ENCODE measurements at regions not wholly inside any gene's neighbourhood (a gene's known extent, or its start where the extent isn't known, plus 50 kb on each side); places are given as distances from the start of the nearest gene placed in this dataset.

DNA sequence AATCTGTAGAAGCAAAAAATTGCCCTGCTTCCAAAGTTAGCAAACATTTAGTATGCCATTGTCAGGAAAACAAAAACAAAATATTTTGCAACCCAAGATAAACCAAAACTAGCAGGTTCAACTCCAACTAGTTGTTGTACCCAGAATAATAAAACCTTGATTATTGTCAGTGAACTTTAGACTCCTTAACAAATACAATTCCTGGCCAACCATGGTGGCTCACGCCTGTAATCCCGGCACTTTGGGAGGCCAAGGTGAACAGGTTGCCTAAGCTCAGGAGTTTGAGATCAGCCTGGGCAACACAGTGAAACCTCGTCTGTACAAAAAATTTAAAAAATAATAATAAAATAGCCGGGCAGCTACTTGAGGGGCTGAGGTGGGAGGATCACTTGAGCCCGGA, 53.6 kb upstream of the EPCAM start:
- no peak for DNase-seq (ENCODE audit: low read depth in 2 of 2)

DNA sequence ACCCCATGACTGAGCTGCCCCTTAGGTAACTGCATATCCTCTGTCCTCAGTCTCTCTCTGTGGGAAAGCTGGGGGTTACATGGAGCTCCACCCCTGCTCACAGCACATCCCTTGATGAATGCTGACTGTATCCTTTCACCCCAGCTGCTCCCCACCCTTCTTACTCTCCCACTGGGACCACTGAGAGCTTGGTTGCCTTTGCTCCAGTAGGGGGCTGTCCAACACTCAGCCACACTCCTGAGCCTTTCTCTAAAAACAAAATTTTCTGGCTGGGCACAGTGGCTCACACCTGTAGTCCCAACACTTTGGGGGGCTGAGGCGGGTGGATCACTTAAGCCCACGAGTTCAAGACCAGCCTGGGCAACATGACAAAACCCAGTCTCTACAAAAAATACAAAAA, 55.4 kb upstream of the EPCAM start:
- DNase-seq (ENCODE audit: low read depth in 2 of 2): no peak

DNA sequence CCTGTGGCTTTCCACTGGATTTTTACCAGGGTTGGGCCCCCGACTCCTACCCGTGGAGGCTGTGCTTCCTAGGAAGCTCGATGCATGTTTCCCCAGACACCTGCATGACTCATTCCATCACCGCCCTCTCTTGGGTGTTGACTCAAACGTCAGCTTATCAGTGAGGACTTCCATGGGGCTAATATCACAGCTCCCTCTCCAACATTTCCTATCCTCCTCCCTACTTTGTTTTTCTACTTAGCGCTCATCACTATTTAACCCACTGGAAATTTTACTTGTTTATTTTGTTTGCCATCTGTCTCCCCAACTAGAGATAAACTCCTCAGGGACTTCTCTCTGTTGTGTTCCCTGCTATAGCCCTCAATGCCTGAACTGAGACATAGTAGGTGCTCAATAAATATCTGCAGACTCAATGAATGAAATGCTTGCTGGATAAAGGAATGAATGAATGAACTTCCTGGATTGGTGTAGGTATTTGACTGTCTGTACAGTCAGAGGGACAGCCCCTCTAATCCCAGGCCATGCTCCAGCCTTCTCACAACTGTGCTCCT, 55.9 kb upstream of the EPCAM start:
- DNase-seq (ENCODE audit: low read depth in 2 of 2): no peak

DNA sequence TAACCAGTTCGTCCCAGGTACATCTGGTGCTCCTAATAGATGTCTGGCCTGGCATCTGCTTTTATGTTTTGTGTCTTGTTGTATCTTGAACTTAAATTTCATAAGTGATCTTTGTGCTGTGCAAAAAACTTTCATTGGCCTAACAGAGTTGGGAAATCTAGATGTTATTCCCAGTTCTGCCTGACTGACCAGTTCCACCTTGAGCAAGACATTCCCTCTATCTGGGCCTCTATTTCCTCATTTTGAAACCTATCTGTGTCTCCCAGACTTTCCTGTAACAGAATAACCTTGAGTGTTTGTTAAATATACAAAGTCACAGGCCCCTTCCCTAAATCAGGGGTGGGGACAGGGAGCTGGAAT, 56.6 kb upstream of the EPCAM start:
- no peak for DNase-seq (ENCODE audit: low read depth in 2 of 2)

DNA sequence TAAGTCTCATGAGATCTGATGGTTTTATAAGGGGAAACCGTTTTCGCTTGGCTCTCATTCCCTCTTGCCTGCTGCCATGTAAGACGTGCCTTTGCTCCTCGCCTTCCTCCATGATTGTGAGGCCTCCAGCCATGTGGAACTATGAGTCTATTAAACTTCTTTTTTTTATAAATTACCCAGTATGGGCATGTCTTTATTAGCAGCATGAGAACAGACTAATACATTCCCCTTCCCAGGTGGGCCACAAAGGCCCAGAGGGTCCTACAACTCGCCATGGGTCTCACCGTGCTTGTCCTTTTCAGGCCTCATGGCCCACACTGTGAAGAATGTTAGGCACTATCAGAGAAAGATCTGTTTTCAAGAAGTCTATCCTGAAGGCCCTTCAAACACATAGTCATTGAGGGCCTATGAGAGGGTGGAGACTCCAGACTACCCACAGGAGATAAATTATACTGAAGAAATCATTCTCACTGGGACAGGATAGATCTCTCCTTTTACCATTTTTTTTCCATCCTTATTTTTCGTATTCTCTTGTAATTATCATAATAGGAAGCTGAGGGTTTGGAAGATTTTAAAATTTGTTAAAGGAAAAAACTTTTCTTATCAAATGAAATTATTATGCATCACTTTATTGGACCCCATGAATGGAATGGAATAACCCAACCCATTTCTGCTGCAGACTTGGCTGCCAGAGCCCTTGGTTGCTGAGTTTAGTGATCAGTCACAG, 57.2 kb upstream of the EPCAM start:
- DNase-seq (ENCODE audit: low read depth in 2 of 2): no peak

DNA sequence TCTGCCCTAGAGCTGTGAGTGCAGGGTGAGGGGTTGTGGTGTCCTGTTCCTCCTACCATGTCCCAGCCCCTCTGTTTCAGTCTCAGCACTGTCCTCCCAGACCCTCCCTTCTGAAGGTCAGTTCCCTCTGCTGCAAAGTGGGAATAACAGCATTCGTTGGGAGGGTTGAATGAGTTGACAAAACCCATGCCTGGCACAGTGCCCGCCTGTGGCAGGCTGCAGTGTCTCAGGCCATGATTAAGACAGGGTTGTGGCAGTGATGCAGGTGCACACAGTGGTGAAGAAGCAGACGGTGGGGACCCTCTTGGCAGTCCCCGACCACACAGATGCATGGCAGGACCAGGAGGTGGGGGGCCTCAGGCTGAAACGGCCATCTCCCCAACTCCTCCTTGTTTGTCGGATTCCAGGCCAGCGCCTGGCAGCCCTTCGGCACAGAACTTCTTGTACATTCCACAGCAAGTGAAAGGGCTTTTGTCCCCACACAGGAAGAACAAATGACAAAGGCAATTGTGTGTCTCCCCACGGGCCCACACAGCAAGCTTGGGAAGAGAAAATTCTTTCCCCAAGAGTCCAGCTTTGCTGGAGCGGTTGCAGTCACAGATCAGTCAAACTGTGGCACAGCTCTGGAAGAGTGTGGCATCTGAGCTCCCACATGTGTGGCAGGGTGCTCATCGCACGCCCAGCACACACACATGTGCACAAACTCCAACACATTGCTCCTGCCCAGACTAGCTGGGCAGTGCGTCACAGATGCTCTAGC, 58.1 kb upstream of the EPCAM start:
- DNase-seq (ENCODE audit: low read depth in 2 of 2): no peak

DNA sequence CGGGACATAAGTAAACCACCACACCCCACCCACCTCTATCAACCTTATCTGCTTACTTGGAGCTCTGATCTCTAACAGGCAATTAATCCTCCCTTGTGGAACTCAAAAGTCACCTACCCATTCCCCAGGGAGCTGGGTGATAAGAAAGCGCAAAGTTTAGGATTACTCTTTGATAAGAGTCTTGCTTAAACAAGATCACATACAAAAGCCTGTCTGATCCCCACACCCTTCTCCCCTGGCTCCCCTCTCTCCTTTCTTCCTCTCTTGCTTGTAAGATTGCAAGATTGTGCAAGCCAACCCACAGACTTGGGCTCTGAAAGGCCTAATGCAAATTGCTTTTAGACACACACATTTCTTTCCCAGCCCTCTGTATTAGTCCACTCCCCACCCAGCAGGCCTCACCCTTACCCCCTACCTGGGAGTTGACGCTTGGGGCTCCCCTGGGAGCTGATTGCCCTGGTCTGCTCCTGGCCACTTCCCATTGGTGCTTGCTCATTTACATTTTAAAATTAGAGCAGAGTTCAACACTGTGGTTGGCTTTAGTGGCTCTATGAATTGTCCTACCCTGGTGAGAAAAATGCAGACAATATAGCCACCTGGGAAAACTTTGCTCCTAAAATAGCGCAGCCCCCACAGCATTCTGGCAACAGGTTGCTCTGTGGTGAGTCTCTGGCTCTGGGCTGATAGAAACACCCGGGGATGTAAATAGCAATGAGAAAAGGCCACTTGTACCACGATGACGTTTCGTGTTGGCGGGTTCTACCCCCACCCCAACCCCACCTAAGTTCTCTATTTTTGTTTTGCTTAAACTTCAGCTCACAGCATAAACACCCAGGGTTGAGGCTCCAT, 58.9 kb upstream of the EPCAM start:
- DNase-seq (ENCODE audit: low read depth in 2 of 2): no peak

DNA sequence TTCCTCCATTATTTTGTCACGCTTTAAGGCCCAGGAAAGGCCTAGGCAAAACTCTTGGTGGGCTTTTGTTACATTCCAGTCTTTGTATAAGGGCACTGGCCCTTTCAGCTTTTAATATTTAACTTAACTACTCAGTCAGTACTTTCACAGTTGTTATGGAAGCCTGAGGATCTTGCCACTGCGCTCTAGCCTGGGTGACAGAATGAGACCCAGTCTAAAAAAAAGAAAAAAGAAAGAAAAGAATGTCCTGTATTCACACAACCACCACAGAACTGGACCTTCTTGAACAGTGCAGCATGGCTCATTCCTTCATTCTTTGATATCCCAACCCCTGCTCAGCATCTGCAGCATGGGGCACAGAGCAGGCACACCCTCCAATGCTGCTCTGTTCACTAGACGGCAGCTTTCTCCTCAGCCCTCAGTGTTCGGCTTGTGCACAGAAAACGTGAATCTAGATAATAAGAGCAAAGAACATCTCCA, 59.6 kb upstream of the EPCAM start:
- DNase-seq (ENCODE audit: low read depth in 2 of 2): no peak

DNA sequence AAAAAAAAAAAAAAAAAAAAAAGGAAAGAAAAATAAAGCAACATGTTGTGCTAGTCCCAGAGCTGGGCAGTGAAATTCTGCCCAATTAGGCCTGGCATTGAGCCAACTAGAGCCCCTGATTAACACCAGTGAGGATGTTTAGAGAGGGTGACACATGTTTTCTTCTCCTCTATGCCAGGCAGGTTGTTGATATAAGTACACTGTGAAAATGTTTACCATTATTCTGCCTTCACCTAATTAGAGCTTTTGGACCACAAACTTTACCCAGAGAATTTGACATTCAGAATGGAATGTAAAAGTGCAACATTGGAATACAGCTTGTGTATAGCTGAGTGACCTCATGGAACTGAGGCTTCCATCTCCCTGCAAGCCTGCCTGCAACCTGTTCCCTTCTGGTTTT, 62.0 kb upstream of the EPCAM start:
- no peak for DNase-seq (ENCODE audit: low read depth in 2 of 2)

DNA sequence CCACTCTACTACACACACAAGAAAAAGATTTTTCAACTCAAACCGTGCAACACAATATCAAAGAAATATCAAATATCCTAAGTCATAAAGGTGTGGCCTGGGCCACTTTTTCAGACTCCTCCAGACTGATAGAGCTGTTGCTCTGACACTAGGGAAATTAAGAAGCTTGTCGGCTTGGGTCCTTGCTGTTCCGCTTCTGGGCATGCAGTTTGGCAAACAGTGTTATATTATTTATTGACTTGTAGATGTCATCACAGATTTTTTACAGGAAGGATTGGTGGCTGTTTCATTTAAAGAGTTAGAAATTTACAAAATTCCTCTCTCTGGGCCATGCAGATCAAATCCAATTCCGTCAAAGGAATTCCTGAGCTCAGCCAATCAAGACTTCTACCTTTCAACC, 64.5 kb upstream of the EPCAM start:
- DNase-seq (ENCODE audit: low read depth in 2 of 2): no peak

DNA sequence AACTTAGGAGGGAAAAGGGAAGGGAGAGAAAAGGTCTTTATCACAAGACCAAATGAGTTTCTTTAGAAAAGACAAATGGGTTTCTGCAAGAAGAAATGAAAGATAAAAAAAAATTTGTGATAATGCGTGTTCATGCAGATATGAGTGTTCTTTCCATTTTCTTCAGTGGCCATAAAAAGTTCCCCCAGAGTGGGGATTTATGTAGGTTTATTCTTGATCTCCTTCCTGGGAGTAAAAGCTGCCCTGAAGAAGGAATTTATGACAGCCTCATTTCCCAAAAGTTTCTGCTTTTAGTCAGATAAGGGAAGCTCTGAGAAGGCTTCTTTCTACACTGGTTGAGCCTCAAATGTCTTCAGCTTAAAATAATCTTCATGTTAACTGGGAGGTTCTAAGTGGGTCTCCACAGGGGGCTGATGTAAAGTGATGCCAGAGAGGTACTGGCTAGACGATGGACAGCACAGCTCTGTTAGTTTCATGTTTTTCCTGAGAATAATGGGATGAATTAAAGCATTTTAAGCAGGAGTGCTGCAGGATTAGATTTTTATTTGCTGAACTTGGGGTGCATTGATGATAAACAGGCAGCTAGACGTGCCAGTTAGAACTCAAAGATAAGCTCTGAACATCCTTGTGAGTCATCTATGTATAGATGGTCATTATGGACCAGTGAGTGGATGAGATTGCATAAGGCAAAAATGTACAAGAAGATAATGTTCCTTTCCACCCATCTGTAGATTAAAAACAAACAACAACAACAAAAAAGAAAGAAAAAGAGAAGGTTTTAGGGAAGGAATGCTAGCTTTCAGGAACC, 65.6 kb upstream of the EPCAM start:
- no peak for DNase-seq (ENCODE audit: low read depth in 2 of 2)

DNA sequence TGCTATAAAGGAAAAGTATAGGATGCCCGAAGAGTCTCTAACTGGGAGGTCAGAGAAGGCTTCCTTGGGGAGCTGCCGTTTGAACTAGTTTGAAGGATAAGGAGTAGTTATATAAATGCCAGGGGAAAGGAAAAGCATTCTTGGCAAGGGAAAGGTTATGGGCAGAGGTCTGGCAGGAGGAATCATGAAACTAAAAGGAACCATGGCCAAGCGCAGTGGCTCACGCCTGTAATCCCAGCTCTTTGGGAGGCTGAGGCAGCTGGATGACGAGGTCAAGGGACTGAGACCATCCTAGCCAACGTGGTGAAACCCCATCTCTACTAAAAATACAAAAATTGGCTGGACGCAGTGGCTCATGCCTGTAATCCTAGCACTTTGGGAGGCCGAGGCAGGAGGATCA, 66.8 kb upstream of the EPCAM start:
- no peak for DNase-seq (ENCODE audit: low read depth in 2 of 2)

DNA sequence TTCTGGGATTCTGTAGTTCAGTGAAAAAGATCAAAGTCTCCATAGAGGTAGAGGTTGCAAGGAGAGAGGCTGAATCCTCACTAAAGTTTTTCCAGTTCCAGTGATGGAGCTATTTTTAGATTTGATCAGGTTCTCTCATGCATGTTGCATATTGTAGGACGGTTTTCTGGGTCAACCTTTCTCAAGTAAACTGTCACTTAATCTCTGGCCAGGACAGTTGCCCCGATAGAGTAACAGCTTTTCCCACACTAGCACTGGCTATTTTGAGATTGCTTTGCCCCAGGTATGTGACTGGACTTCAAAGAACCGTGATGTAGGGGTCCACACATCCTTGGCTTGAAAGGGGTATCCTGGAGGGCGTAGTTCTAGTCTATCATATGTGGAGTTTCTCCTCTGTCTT, 67.4 kb upstream of the EPCAM start:
- no peak for DNase-seq (ENCODE audit: low read depth in 2 of 2)

DNA sequence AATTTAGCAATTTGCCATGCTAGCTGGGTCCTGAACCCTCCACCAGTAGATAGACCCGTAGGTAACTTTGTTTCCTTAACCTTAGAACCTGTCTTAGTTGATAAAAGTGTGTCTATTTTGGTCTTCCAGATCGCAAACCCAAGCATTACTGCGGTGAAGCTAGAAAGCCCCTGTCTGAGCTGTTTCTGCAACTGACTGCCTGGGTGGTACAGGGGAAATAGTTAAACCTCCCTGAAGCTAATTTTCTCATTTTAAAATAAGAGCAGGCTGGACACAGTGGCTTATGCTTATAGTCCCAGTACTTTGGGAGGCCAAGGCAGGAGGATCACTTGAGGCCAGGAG, 67.9 kb upstream of the EPCAM start:
- DNase-seq (ENCODE audit: low read depth in 2 of 2): no peak

DNA sequence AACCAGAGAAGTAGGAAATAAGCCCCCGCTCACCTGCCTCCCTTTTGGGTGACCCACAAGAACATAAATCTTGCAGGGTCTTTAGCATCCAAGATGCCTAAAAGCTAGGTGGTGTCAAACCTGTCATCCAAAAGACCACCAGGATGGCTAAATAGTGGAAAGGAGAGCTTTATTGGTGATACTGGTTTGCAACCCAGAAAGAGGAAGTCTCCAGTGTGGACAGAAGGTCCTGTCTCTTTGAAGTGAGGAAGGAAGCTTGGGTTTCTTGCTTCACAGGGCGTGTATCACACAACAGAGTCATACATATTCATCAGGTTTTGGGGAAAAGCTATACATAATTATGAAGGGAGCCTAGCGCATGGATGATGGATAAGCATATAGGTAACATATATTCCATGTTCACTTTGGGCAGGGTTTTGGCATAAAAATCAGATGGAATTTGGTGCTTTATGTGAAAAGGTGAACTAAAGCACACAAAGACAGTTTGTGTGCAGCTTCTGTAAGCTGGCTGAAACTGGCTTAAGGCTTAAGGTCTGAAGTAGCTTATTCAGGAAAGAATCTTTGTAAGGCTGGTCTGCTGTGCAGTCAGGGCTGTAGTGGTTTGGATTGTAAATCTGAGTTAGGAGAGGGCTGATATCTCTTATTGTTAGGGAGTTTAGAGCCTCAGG, 68.4 kb upstream of the EPCAM start:
- no peak for DNase-seq (ENCODE audit: low read depth in 2 of 2)

DNA sequence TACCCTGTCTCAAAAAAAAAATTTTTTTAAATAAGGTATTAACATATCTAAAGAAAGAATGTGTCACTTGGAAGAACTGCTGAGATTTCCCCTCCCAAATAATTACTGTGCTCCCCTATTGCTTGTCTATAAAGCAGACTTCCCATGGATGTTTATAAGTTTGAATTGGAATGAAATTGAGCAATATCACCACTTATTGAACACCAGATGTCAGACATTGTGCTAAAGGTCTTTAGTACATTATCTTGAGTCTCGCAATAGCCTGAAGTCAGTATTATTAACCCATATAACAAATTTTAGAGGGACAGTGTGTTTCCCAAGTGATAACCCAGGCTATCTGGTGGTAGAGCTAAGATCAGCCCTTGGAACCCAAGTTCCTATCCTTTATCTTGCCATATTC, 69.0 kb upstream of the EPCAM start:
- DNase-seq (ENCODE audit: low read depth in 2 of 2): no peak

DNA sequence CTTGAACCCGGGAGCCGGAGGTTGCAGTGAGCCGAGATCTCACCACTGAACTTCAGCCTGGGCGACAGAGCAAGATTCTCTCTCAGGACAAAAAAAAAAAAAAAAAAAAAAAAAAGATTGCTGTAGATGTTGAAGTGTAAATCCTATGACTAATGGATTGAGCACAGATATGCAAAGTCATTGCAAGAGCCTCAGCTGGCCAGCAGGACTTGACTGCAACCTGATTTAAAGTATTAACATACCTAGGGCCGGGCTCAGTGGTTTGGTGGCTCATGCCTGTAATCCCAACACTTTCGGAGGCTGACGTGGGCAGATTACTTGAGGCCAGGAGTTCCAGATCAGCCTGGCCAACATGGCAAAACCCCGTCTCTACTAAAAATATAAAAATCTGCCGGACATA, 69.6 kb upstream of the EPCAM start:
- peak in 1 of 2 experiments; percentile 61 for DNase-seq (ENCODE audit: low read depth in 2 of 2)

DNA sequence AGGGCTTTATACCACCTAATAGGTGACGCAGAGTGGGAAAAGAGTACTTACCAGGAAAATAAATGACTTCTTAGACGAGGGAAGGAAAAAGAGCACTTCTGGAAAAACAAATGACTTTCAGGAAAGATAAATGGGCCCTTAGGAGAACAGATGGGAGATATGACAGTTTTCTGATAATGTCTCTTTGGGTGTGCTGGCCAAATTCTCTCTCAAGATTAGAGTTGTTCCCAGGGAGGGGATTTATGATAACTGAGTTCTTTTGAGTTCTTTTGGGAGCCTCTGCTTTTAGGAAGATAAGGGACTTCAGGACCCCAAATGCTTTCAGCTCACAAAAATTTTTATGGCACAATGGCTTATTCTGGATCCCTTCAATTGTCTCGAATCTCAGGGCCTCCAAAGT, 70.3 kb upstream of the EPCAM start:
- no peak for DNase-seq (ENCODE audit: low read depth in 2 of 2)

DNA sequence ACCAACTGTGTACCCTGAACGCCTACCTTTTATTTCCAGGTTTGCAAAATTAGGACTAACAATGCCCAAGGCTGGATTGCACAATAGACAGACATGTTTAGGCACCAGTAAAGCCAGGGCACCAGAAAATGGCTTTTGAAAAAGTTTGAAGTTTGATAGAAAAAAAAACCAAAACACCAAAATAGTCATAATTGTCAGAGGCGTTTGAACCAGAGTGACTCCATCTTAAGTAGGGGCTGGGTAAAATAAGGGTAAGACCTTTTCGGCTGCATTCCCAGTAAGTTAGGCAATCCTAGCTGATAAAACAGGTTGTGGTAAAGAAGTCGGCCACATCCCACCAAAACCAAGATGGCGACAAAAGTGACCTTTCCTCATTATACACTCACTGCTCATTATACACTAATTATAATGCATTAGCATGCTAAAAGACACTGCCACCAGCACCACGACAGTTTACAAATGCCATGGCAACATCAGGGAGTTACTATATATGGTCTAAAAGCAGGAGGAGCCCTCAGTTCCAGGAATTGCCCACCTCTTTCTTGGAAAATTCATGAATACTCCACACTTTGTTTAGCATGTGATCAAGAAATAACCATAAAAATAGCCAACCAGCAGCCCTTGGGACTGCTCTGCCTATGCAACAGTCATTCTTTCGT, 71.2 kb upstream of the EPCAM start:
- DNase-seq (ENCODE audit: low read depth in 2 of 2): no peak

DNA sequence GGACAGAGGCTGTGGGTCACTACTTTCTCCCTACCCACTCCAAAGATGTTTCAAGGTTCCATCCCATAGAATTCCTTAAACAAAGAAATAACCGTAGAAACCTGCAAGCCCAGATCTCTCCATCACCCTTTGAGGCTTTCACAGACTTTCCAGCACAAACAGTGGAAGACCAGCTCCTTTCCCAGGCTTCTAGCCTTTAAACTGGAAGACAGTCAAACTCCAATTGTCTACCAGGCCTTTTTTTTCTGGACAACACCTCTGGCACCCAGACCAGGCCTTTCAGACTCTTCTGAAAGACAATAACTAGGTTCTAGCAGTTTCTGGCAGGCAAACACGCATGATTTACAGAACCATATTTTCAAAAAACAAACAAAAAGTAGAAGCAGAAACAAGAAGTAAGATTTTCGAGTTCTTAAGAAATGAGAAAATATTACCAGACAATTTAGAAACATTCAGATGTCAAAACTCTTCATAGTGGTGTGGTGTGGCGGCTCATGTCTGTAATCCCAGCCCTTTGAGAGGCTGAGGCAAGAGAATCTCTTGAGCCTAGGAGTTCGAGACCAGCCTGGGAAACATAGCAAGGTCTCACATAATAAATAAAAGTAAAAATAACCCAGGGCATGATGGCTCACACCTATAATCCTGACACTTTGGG, 73.0 kb upstream of the EPCAM start:
- no peak for DNase-seq (ENCODE audit: low read depth in 2 of 2)

Data from fibroblast of skin of left biceps (primary cell).